B cell (primary cell): ENCODE measurements at regions not wholly inside any gene's neighbourhood (a gene's known extent, or its start where the extent isn't known, plus 50 kb on each side); places are given as distances from the start of the nearest gene placed in this dataset.

ENCODE experiments used
- CTCF ChIP-seq: fragments of 200-600 bp; IDR thresholded peaks from one replicate; pipeline ENCODE4 v1.8.0; 2022; ENCODE audit warnings: antibody characterized with exemption, mild to moderate bottlenecking
- EZH2 ChIP-seq: IDR thresholded peaks from 2 replicates; pipeline ENCODE4 v1.6.1; 2012; ENCODE audit warnings: borderline replicate concordance, low read depth, mild to moderate bottlenecking, moderate library complexity, low read length; ENCODE audit not compliant: insufficient read depth, poor library complexity, severe bottlenecking

- no peak for TF ChIP-seq CTCF
- no peak for TF ChIP-seq EZH2
These were observed 906.7 kb downstream of the GRID1 start for GRCh38 chr10:85459906-85460305.
